GM13977 (cell line): ENCODE measurements at regions not wholly inside any gene's neighbourhood (a gene's known extent, or its start where the extent isn't known, plus 50 kb on each side); places are given as distances from the start of the nearest gene placed in this dataset.

Experiments
- DNase-seq: peaks from one replicate; pipeline ENCODE4 v3.0.0; 2012; ENCODE audit warnings: low spot score
- CTCF ChIP-seq: IDR thresholded peaks from 2 replicates; pipeline ENCODE4 v1.5.1; 2012; ENCODE audit warnings: mild to moderate bottlenecking, control low read depth; ENCODE audit not compliant: insufficient read depth; ENCODE audit errors: extremely low read depth, missing control alignments
- in situ Hi-C: fragments of 300-500 bp; cut with MboI; formaldehyde crosslinking; loops from one replicate; pipeline ENCODE4 v1.12.0; 2022; ENCODE audit warnings: low sequenced_read_pairs, low pct_unique_long_range_greater_than_20kb, mixed read lengths, inconsistent platforms; ENCODE audit not compliant: unreplicated experiment

GRCh38 chr13:106274551-106275203 is 260.8 kb downstream of the EFNB2 start:
- TF ChIP-seq CTCF, result no peak
- in situ Hi-C loops, result no loop called here
- no peak for DNase-seq

GRCh38 chr13:106263801-106264200 is 271.7 kb downstream of the EFNB2 start:
- in situ Hi-C loops, result no loop called here
- no peak for DNase-seq
- no peak for TF ChIP-seq CTCF

GRCh38 chr13:106262886-106263285 is 272.6 kb downstream of the EFNB2 start:
- TF ChIP-seq CTCF, result no peak
- DNase-seq, result no peak
- in situ Hi-C loops, result no loop called here

- TF ChIP-seq CTCF, result no peak
- DNase-seq, result no peak
- in situ Hi-C loops, result no loop called here
These were observed 274.0 kb downstream of the EFNB2 start for GRCh38 chr13:106261450-106261849.

GRCh38 chr13:106260352-106260751 is 275.1 kb downstream of the EFNB2 start:
- TF ChIP-seq CTCF, result no peak
- DNase-seq, result no peak
- in situ Hi-C loops, result no loop called here

GRCh38 chr13:106259928-106260327 is 275.5 kb downstream of the EFNB2 start:
- in situ Hi-C loops, result no loop called here
- no peak for DNase-seq
- TF ChIP-seq CTCF, result no peak
